HepG2 (cell line): ENCODE measurements at regions not wholly inside any gene's neighbourhood (a gene's known extent, or its start where the extent isn't known, plus 50 kb on each side); places are given as distances from the start of the nearest gene placed in this dataset.
"Not testable (repeated sequence)": the region's sequence is repeated elsewhere in the genome, so short reads cannot be mapped to it uniquely, and the experiment has no call there.

ENCODE experiments used
- CEBPB ChIP-seq: IDR thresholded peaks from 2 replicates; pipeline ENCODE4 v1.6.1; 2011; ENCODE audit warnings: low read depth, low read length, improper control_type of control experiment, borderline replicate concordance
- CTCF ChIP-seq: sonication (generic); formaldehyde crosslinking; IDR thresholded peaks from 2 replicates; pipeline ENCODE4 v1.5.0; 2020; ENCODE audit warnings: mild to moderate bottlenecking, missing genetic modification reagents, moderate library complexity
- EP300 ChIP-seq, 3 experiments: sonication (generic) in 1 of 3; formaldehyde crosslinking in 1 of 3; IDR thresholded peaks; 2 replicates each; pipeline versions ENCODE4 v1.5.1 to v1.6.1; 2011 to 2020; ENCODE audit warnings: low read depth in 2 of 3, low read length in 2 of 3, borderline replicate concordance in 1 of 3, improper control_type of control experiment in 1 of 3, mild to moderate bottlenecking in 1 of 3, missing genetic modification reagents in 1 of 3, moderate library complexity in 1 of 3
- FOXM1 ChIP-seq: sonication (generic); formaldehyde crosslinking; IDR thresholded peaks from 2 replicates; pipeline ENCODE4 v1.5.0; 2020; ENCODE audit warnings: missing genetic modification reagents
- FOXP1 ChIP-seq, 2 experiments: fragments of 450-650 bp in 1 of 2; IDR thresholded peaks; 2 replicates each; pipeline ENCODE4 v1.6.1; 2017 to 2018; ENCODE audit warnings: antibody characterized with exemption in 1 of 2
- RAD21 ChIP-seq: fragments of 450-650 bp; formaldehyde crosslinking; IDR thresholded peaks from 2 replicates; pipeline ENCODE4 v1.5.0; 2020; ENCODE audit warnings: mild to moderate bottlenecking
- UBTF ChIP-seq: sonication (generic); formaldehyde crosslinking; IDR thresholded peaks from 2 replicates; pipeline ENCODE4 v1.4.0; 2020; ENCODE audit warnings: mild to moderate bottlenecking, missing genetic modification reagents
- ZNF335 ChIP-seq: sonication (generic); formaldehyde crosslinking; IDR thresholded peaks from 2 replicates; pipeline ENCODE4 v1.4.0; 2020; ENCODE audit warnings: missing genetic modification reagents
- ZNF615 ChIP-seq: sonication (generic); formaldehyde crosslinking; IDR thresholded peaks from 2 replicates; pipeline ENCODE4 v1.5.0; 2020; ENCODE audit warnings: mild to moderate bottlenecking, missing genetic modification reagents, borderline replicate concordance
- ZNF766 ChIP-seq: sonication (generic); formaldehyde crosslinking; IDR thresholded peaks from 2 replicates; pipeline ENCODE4 v1.5.0; 2020; ENCODE audit warnings: missing genetic modification reagents, borderline replicate concordance
- TF ChIP-seq, protein P1 (sequence below): sonication (generic); formaldehyde crosslinking; IDR thresholded peaks from 2 replicates; pipeline ENCODE4 v1.8.1; 2023; ENCODE audit warnings: mild to moderate bottlenecking, missing genetic modification reagents

DNA sequence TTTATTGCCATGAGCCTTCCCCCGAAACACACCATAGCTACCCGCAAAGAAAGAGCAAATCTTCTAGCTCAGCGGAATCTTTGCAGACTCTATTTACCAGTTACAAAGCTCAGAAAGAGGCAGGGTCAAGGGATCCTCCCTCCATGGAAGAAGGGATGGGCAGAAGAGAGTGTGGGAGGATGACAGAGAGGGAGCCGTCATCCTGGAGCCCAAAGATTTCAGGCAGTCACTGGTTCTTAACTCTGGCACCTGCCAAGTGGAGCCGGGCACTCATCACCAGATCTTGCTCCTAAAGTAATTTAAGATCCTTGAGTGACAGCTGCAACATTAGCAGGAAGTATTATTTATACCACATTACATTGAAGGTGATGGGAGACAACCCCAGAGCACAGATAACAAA lies 137.9 kb upstream of the NBPF9 start:
- not testable (repeated sequence) for TF ChIP-seq FOXM1; CTCF (CRISPR knock-in tag); ZNF335 (CRISPR knock-in tag); CEBPB; UBTF (CRISPR knock-in tag); ZNF766 (CRISPR knock-in tag); FOXP1 (IDR thresholded peaks at IDR 0.05); FOXP1 (CRISPR knock-in tag; IDR thresholded peaks at IDR 0.05); RAD21 (CRISPR knock-in tag); ZNF615 (CRISPR knock-in tag); EP300 (IDR thresholded peaks at IDR 0.05; ENCODE audit: low read depth in 2 of 2, low read length in 2 of 2); EP300 (CRISPR knock-in tag; IDR thresholded peaks at IDR 0.05; ENCODE audit: borderline replicate concordance)
- TF ChIP-seq, protein P1, sequence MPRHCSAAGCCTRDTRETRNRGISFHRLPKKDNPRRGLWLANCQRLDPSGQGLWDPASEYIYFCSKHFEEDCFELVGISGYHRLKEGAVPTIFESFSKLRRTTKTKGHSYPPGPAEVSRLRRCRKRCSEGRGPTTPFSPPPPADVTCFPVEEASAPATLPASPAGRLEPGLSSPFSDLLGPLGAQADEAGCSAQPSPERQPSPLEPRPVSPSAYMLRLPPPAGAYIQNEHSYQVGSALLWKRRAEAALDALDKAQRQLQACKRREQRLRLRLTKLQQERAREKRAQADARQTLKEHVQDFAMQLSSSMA (CRISPR knock-in tag), result not testable (repeated sequence)
